ENCODE measurements at regions not wholly inside any gene's neighbourhood (a gene's known extent, or its start where the extent isn't known, plus 50 kb on each side); places are given as distances from the start of the nearest gene placed in this dataset.

DNA sequence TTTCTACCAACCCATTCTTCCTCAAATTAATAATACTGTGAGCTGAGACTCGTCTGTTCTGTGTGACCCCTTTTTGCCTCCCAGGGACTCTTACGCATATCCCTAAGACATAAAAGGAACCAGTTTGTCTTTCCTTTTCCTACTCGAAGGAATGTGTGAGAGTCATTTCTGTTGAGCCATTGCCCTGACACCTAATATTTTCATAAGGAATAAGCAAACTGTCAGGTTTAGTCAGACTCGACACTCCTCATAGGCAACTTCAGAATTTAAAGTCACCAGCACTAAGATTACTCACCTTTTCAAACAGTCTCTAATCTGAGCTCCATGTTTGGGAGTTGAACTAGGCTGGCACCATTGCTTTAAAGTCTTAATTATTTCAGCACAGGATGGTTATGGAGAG is 305.5 kb downstream of the IKZF2 start:
- TF ChIP-seq EZH2 (IDR thresholded peaks at IDR 0.05; ENCODE audit: borderline replicate concordance) (no peak), EZH2phosphoT487 (IDR thresholded peaks at IDR 0.05; ENCODE audit: low read depth, severe bottlenecking, unreplicated experiment) (no peak)
- TF ChIP-seq, protein P1, sequence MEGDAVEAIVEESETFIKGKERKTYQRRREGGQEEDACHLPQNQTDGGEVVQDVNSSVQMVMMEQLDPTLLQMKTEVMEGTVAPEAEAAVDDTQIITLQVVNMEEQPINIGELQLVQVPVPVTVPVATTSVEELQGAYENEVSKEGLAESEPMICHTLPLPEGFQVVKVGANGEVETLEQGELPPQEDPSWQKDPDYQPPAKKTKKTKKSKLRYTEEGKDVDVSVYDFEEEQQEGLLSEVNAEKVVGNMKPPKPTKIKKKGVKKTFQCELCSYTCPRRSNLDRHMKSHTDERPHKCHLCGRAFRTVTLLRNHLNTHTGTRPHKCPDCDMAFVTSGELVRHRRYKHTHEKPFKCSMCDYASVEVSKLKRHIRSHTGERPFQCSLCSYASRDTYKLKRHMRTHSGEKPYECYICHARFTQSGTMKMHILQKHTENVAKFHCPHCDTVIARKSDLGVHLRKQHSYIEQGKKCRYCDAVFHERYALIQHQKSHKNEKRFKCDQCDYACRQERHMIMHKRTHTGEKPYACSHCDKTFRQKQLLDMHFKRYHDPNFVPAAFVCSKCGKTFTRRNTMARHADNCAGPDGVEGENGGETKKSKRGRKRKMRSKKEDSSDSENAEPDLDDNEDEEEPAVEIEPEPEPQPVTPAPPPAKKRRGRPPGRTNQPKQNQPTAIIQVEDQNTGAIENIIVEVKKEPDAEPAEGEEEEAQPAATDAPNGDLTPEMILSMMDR (IDR thresholded peaks at IDR 0.05; ENCODE audit: poor library complexity) = no peak
